K562 (cell line): ENCODE measurements at regions not wholly inside any gene's neighbourhood (a gene's known extent, or its start where the extent isn't known, plus 50 kb on each side); places are given as distances from the start of the nearest gene placed in this dataset.

Source experiments
- ATAC-seq: fragments of 200-7000 bp; cut with Tn5 transposase; 3 replicates; pipeline ENCODE4 v1.9.1; 2020; ENCODE audit warnings: moderate library complexity
- BruUV-seq: library from RNA; stranded (reverse); fragments of 400-500 nt; replicated peaks from 2 replicates; lab custom pipeline; 2021; lab: Mats Ljungman, UMichigan
- CTCF ChIA-PET: fragments of 300-600 bp; formaldehyde crosslinking; extraction: SDS; loops from one replicate; lab custom pipeline; 2021; ENCODE audit warnings: low intra/inter-chr PET ratio; lab: Yijun Ruan, JAX
- POLR2A ChIA-PET: fragments of 300-600, 350-650 bp; sonication (Branson Sonifier 250); formaldehyde crosslinking; extraction: SDS; loops from one replicate; lab custom pipeline; 2021; ENCODE audit warnings: antibody characterized with exemption, inconsistent platforms; lab: Yijun Ruan, JAX
- DNase-seq, 4 experiments: peaks; one replicate each; pipeline versions ENCODE4 v3.0.0 to v3.0.0-alpha.2; 2011 to 2018; ENCODE audit warnings: low spot score in 3 of 4, mixed read lengths in 3 of 4; ENCODE audit errors: extremely low read depth in 1 of 4
- FAIRE-seq: peaks from 2 replicates; lab custom pipeline; 2011; peaks lifted over from hg19 to GRCh38; lab: Jason Lieb, UNC
- H2AFZ ChIP-seq: 2 replicates; pipeline ENCODE4 v1.6.0; 2011; ENCODE audit warnings: low read depth, low read length, control low read depth, inconsistent platforms
- H3K27ac ChIP-seq: fragments of 200-600 bp; 3 replicates; pipeline ENCODE4 v1.8.0; 2011; ENCODE audit warnings: low read depth, mild to moderate bottlenecking, control low read depth, inconsistent platforms, low read length, moderate library complexity, mixed read lengths; ENCODE audit errors: extremely low read depth
- H3K27me3 ChIP-seq, 2 experiments: fragments of 300-600 bp in 1 of 2; 2 replicates in 1 of 2; 3 replicates in 1 of 2; pipeline versions ENCODE4 v1.6.0 to v1.8.0; 2011; ENCODE audit warnings: inconsistent platforms in 2 of 2, low read length in 2 of 2, mild to moderate bottlenecking in 1 of 2, mixed read lengths in 1 of 2, moderate library complexity in 1 of 2; ENCODE audit not compliant: control insufficient read depth in 2 of 2, insufficient read depth in 2 of 2
- H3K36me3 ChIP-seq: fragments of 300-600 bp; 3 replicates; pipeline ENCODE4 v1.8.0; 2011; ENCODE audit warnings: mild to moderate bottlenecking, low read length, inconsistent platforms; ENCODE audit not compliant: control insufficient read depth, insufficient read depth
- H3K4me1 ChIP-seq, 2 experiments: fragments of 200-600 bp in 1 of 2; replicated peaks in 1 of 2; 2 replicates in 1 of 2; 3 replicates in 1 of 2; pipeline versions ENCODE4 v1.5.1 to v1.8.0; 2011; ENCODE audit warnings: inconsistent platforms in 2 of 2, low read length in 2 of 2, mild to moderate bottlenecking in 1 of 2, mixed read lengths in 1 of 2, moderate library complexity in 1 of 2; ENCODE audit not compliant: control insufficient read depth in 2 of 2, insufficient read depth in 2 of 2
- H3K4me2 ChIP-seq: 2 replicates; pipeline ENCODE4 v1.6.1; 2011; ENCODE audit warnings: low read length, control low read depth, inconsistent platforms, mixed read lengths; ENCODE audit not compliant: insufficient read depth
- H3K4me3 ChIP-seq: fragments of 200-600 bp; sonication (generic), shearing (Covaris generic); 2 replicates; pipeline ENCODE4 v1.5.1; 2016; ENCODE audit warnings: control low read depth, inconsistent platforms
- H3K79me2 ChIP-seq: fragments of 200-600 bp; 3 replicates; pipeline ENCODE4 v1.8.0; 2011; ENCODE audit warnings: low read length, inconsistent platforms; ENCODE audit not compliant: control insufficient read depth, insufficient read depth
- H3K9ac ChIP-seq, 2 experiments: 2 replicates each; pipeline versions ENCODE4 v1.6.0 to v1.6.1; 2011; ENCODE audit warnings: low read depth in 2 of 2, low read length in 2 of 2, control low read depth in 1 of 2, inconsistent platforms in 1 of 2, mild to moderate bottlenecking in 1 of 2, mixed read lengths in 1 of 2; ENCODE audit not compliant: insufficient read depth in 1 of 2
- H3K9me1 ChIP-seq: one replicate; pipeline ENCODE4 v1.6.0; 2011; ENCODE audit warnings: inconsistent platforms, mild to moderate bottlenecking, low read length, moderate library complexity; ENCODE audit not compliant: control insufficient read depth, insufficient read depth
- H3K9me3 ChIP-seq: replicated peaks from 2 replicates; pipeline ENCODE4 v1.5.1; 2011; ENCODE audit warnings: low read depth, low read length, inconsistent platforms; ENCODE audit not compliant: control insufficient read depth, insufficient read depth
- H4K20me1 ChIP-seq: replicated peaks from 2 replicates; pipeline ENCODE4 v1.6.1; 2011; ENCODE audit warnings: low read length, inconsistent platforms, mixed read lengths; ENCODE audit not compliant: control insufficient read depth, insufficient read depth
- CBX5 ChIP-seq: IDR thresholded peaks from 2 replicates; pipeline ENCODE4 v1.6.1; 2014; ENCODE audit warnings: low read depth, borderline replicate concordance
- CEBPB ChIP-seq: fragments of 450-650 bp; IDR thresholded peaks from 2 replicates; pipeline ENCODE4 v1.6.1; 2016; ENCODE audit warnings: missing genetic modification characterization, missing compliant biosample characterization
- GATA2 ChIP-seq: sonication (generic); formaldehyde crosslinking; IDR thresholded peaks from 2 replicates; pipeline ENCODE4 v1.4.0; 2020; ENCODE audit warnings: mild to moderate bottlenecking, missing genetic modification reagents
- HLTF ChIP-seq: fragments of 450-650 bp; IDR thresholded peaks from 2 replicates; pipeline ENCODE4 v1.6.1; 2016
- PHB2 ChIP-seq: fragments of 450-650 bp; IDR thresholded peaks from 2 replicates; pipeline ENCODE4 v1.6.1; 2017; ENCODE audit warnings: low read depth
- PPARD ChIP-seq: fragments of 250-450 bp; sonication (Bioruptor Pico); IDR thresholded peaks from 2 replicates; pipeline ENCODE4 v1.8.0; 2022; ENCODE audit warnings: inconsistent platforms, mild to moderate bottlenecking, moderate library complexity
- RBM34 ChIP-seq: fragments of 200-400 bp; formaldehyde crosslinking; IDR thresholded peaks from 2 replicates; pipeline ENCODE4 v1.6.1; 2018; ENCODE audit warnings: low read length, borderline replicate concordance; ENCODE audit not compliant: insufficient read depth
- SREBF2 ChIP-seq: sonication (generic); formaldehyde crosslinking; IDR thresholded peaks from 2 replicates; pipeline ENCODE4 v1.4.0; 2020; ENCODE audit warnings: mild to moderate bottlenecking, missing genetic modification reagents
- SRF ChIP-seq, 2 experiments: fragments of 250-450, 450-650 bp in 1 of 2; sonication (Bioruptor Pico) in 1 of 2; sonication (generic) in 1 of 2; formaldehyde crosslinking; IDR thresholded peaks; 2 replicates each; pipeline versions ENCODE4 v1.5.0 to v1.5.1; 2020 to 2022; ENCODE audit warnings: mild to moderate bottlenecking in 1 of 2, missing genetic modification reagents in 1 of 2
- STAT5B ChIP-seq: fragments of 250-450 bp; sonication (Bioruptor Pico); IDR thresholded peaks from 2 replicates; pipeline ENCODE4 v1.8.0; 2021; ENCODE audit warnings: mild to moderate bottlenecking, inconsistent platforms
- TFAM ChIP-seq: fragments of 250-450 bp; sonication (Bioruptor Pico); conservative IDR thresholded peaks from 2 replicates; pipeline ENCODE4 v1.5.0; 2021; ENCODE audit warnings: mild to moderate bottlenecking, moderate library complexity
- ZBTB49 ChIP-seq: sonication (generic); formaldehyde crosslinking; IDR thresholded peaks from 2 replicates; pipeline ENCODE4 v1.8.0; 2022; ENCODE audit warnings: missing genetic modification reagents, mild to moderate bottlenecking, borderline replicate concordance
- ZC3H4 ChIP-seq: sonication (generic); formaldehyde crosslinking; IDR thresholded peaks from 2 replicates; pipeline ENCODE4 v1.9.0; 2021; ENCODE audit warnings: missing genetic modification reagents, borderline replicate concordance
- ZNF695 ChIP-seq: fragments of 450-650 bp; formaldehyde crosslinking; IDR thresholded peaks from 2 replicates; pipeline ENCODE4 v1.4.0; 2020; ENCODE audit warnings: mild to moderate bottlenecking, moderate library complexity
- ZNF707 ChIP-seq: fragments of 250-450 bp; sonication (Bioruptor Pico); conservative IDR thresholded peaks from 2 replicates; pipeline ENCODE4 v1.8.0; 2022; ENCODE audit warnings: inconsistent platforms, mild to moderate bottlenecking, moderate library complexity
- WGBS: fragments of 100-300 bp; shearing (Covaris generic); methylation state at CpG from one replicate; pipeline ENCODE4 v1.1.6; 2016; ENCODE audit warnings: low coverage, mixed read lengths; ENCODE audit not compliant: insufficient coverage; ENCODE audit errors: missing lambda C conversion rate; 5-methylcytosine and 5-hydroxymethylcytosine counted together
- in situ Hi-C: fragments of 300-500 bp; cut with MboI; formaldehyde crosslinking; loops from 4 replicates; pipeline ENCODE4 v1.15.0; 2018; ENCODE audit warnings: inconsistent platforms, mixed read lengths
- intact Hi-C: fragments of 100-400 bp; cut with micrococcal nuclease; formaldehyde crosslinking; loops from 2 replicates; pipeline ENCODE4 v1.14.2; 2022
- TF ChIP-seq, protein P1 (sequence below): fragments of 450-650 bp; IDR thresholded peaks from 2 replicates; pipeline ENCODE4 v1.6.1; 2018; ENCODE audit warnings: mild to moderate bottlenecking, low read depth; ENCODE audit not compliant: partially characterized antibody

- Histone ChIP-seq H3K4me2 (no peak overlapping the region), H3K27ac (no peak overlapping the region), H2AFZ (no peak overlapping the region), H3K27me3 (no peaks in the 10 kb centered on the region), H4K20me1 (no peaks in the 10 kb centered on the region), H3K9ac (no peak overlapping the region), H3K36me3 (no peaks in the 10 kb centered on the region), H3K4me3 (no peak overlapping the region), H3K4me1 (no peaks in the 10 kb centered on the region), H3K9me1 (no peaks in the 10 kb centered on the region), H3K79me2 (no peaks in the 10 kb centered on the region)
- CTCF ChIA-PET: no interaction called here
- no peak for ATAC-seq
- WGBS: 0% methylated on average over 2 of the region's 2 CpGs
- BruUV-seq: no TSS peak
- intact Hi-C loops: no loop called here
- no peak for DNase-seq
- in situ Hi-C loops: no loop called here
- POLR2A ChIA-PET: no interaction called here
- FAIRE-seq: no peak
- TF ChIP-seq SREBF2 (CRISPR knock-in tag) (no peak), GATA2 (no peak), ZNF707 (CRISPR knock-in tag) (no peak), SRF (CRISPR knock-in tag; IDR thresholded peaks at IDR 0.05) (no peak), RBM34 (no peak), TFAM (CRISPR knock-in tag) (no peak), PPARD (CRISPR knock-in tag) (no peak), CEBPB (tag) (no peak), ZBTB49 (CRISPR knock-in tag) (no peak), CBX5 (no peak), ZNF695 (CRISPR knock-in tag) (no peak), PHB2 (no peak), HLTF (no peak), STAT5B (no peak), ZC3H4 (CRISPR knock-in tag) (no peak)
- TF ChIP-seq, protein P1, sequence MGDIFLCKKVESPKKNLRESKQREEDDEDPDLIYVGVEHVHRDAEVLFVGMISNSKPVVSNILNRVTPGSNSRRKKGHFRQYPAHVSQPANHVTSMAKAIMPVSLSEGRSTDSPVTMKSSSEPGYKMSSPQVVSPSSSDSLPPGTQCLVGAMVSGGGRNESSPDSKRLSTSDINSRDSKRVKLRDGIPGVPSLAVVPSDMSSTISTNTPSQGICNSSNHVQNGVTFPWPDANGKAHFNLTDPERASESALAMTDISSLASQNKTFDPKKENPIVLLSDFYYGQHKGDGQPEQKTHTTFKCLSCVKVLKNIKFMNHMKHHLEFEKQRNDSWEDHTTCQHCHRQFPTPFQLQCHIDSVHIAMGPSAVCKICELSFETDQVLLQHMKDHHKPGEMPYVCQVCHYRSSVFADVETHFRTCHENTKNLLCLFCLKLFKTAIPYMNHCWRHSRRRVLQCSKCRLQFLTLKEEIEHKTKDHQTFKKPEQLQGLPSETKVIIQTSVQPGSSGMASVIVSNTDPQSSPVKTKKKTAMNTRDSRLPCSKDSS: no peak
- TF ChIP-seq, all 486 proteins: peak for 0
- no peaks in the 10 kb centered on the region for H3K9me3 ChIP-seq
These were observed 1127.6 kb upstream of the SEL1L start for GRCh38 chr14:82661258-82661657.
